ENCODE measurements at regions not wholly inside any gene's neighbourhood (a gene's known extent, or its start where the extent isn't known, plus 50 kb on each side); places are given as distances from the start of the nearest gene placed in this dataset.
"Not testable (repeated sequence)": the region's sequence is repeated elsewhere in the genome, so short reads cannot be mapped to it uniquely, and the experiment has no call there.

DNA sequence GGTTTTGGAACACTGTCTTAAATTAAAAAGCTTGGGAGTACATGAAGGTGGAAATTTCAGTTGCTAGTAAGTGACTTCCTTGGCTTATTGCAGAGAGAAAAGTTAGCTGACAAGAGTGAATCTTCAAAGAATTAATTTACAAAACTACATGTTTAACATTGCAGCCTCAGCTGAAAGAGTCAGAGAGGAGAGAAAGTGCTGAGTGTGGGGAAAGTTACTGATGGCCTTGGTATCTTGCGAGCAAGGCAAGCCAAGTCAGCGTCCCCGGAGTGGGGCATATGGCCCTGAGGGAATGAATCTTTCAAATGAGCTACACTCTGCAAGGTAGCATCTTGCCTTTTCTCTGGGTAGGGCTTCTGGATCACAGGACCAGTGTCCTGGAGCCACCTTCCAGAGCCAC, 131.3 kb downstream of the LPIN1 start:
- no peak for DNase-seq
- in situ Hi-C loops (cut with HindIII; ENCODE audit: low pct_ligation_motif_present, low pct_unique_long_range_greater_than_20kb, low sequenced_read_pairs): no loop called here

GRCh38 chr2:11885253-11885652, 138.8 kb downstream of the LPIN1 start:
- DNase-seq; in situ Hi-C loops (cut with HindIII; ENCODE audit: low pct_ligation_motif_present, low pct_unique_long_range_greater_than_20kb, low sequenced_read_pairs): not testable (repeated sequence)

DNA sequence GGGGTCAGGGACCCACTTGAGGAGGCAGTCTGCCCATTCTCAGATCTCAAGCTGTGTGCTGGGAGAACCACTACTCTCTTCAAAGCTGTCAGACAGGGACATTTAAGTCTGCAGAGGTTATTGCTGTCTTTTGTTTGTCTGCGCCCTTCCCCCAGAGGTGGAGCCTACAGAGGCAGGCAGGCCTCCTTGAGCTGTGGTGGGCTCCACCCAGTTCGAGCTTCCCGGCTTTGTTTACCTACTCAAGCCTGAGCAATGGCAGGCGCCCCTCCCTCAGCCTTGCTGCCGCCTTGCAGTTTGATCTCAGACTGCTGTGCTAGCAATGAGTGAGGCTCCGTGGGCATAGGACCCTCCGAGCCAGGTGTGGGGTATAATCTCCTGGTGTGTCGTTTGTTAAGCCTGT, 140.5 kb downstream of the LPIN1 start:
- in situ Hi-C loops (cut with HindIII; ENCODE audit: low pct_ligation_motif_present, low pct_unique_long_range_greater_than_20kb, low sequenced_read_pairs); DNase-seq: not testable (repeated sequence)

GRCh38 chr2:11889101-11889850, 142.8 kb downstream of the LPIN1 start:
- in situ Hi-C loops (cut with HindIII; ENCODE audit: low pct_ligation_motif_present, low pct_unique_long_range_greater_than_20kb, low sequenced_read_pairs): no loop called here
- no peak for DNase-seq

GRCh38 chr2:11889854-11890253, 143.4 kb downstream of the LPIN1 start:
- in situ Hi-C loops (cut with HindIII; ENCODE audit: low pct_ligation_motif_present, low pct_unique_long_range_greater_than_20kb, low sequenced_read_pairs): no loop called here
- DNase-seq: no peak

DNA sequence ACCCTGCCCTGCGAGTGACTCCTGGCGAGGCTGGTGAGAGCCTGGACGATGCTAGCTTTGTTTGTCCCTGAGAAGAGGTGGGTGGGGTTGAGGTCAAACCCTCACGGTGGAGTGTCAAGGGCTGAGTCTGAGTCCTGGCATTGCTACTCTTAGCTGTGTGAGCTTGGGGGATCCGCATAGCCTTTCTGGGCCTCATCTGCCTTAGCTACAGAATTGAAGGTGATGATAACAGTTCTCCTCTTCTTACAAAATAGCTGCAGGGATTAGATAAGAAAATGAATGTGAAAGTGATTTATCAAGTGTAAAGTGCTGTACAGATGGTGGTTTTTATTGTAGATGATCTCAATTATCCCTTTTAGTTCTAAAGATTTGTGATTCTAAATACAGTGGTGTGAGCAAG, 144.6 kb downstream of the LPIN1 start:
- DNase-seq: no peak
- in situ Hi-C loops (cut with HindIII; ENCODE audit: low pct_ligation_motif_present, low pct_unique_long_range_greater_than_20kb, low sequenced_read_pairs): no loop called here

DNA sequence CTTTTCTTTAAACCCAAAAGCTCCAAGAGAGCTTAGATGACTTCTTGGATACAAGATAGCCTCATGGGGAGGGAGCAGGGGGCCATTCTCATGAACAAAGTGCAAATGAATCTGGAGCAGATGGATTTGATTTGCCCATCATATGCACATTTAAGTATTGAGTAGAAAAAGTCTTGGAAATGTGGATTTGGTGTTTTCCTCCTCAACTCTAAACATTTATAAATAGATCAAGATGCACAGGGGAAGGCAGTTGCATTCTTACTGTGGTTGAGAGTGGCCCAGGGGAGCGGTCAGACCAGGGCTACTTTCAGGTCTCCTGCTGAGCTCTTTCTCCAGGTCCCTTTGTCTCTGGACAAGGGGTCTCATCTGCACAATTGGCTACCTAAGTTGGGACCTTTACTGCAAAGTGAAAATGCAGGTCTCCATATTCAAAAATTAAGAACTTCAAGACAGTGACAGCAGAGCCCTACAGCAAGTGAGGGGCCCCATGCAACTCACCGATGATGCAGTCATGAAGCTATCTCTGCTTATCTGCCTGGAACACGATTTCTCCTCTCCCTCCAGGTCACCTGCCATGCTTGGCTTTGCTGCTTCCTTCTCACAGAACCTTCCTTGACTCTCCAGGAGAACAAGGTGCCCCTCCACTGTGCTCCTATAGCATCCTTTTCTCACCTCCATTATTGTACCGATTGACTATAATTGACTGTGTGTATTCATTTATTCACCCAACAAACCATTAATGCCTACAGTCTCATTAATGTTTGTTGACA, 145.4 kb downstream of the LPIN1 start:
- in situ Hi-C loops (cut with HindIII; ENCODE audit: low pct_ligation_motif_present, low pct_unique_long_range_greater_than_20kb, low sequenced_read_pairs): no loop called here
- no peak for DNase-seq

GRCh38 chr2:11896386-11896785, 150.0 kb downstream of the LPIN1 start:
- in situ Hi-C loops (cut with HindIII; ENCODE audit: low pct_ligation_motif_present, low pct_unique_long_range_greater_than_20kb, low sequenced_read_pairs): no loop called here
- DNase-seq: no peak

GRCh38 chr2:11898576-11898975, 152.1 kb downstream of the LPIN1 start:
- in situ Hi-C loops (cut with HindIII; ENCODE audit: low pct_ligation_motif_present, low pct_unique_long_range_greater_than_20kb, low sequenced_read_pairs): no loop called here
- DNase-seq: no peak

GRCh38 chr2:11899264-11899818, 152.9 kb downstream of the LPIN1 start:
- in situ Hi-C loops (cut with HindIII; ENCODE audit: low pct_ligation_motif_present, low pct_unique_long_range_greater_than_20kb, low sequenced_read_pairs): no loop called here
- no peak for DNase-seq

DNA sequence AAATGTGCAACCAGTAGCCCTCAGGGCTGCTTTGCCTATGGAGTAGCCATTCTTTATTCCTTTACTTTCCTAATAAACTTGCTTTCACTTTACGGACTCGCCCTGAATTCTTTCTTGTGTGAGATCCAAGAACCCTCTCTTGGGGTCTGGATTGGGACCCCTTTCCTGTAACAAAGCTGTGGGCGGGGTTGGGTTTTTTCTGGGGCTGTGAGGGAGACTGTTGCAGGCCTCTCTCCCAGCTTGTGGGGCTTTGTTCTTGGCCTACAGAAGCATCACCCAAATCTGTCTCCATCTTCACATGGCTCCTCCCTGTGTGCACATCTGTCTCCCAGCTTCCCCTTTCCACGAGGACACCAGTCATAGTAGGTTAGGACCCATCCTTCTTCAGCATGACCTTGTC, 154.5 kb downstream of the LPIN1 start:
- DNase-seq; in situ Hi-C loops (cut with HindIII; ENCODE audit: low pct_ligation_motif_present, low pct_unique_long_range_greater_than_20kb, low sequenced_read_pairs): not testable (repeated sequence)

GRCh38 chr2:11901351-11902069, 155.1 kb downstream of the LPIN1 start:
- DNase-seq: no peak
- in situ Hi-C loops (cut with HindIII; ENCODE audit: low pct_ligation_motif_present, low pct_unique_long_range_greater_than_20kb, low sequenced_read_pairs): no loop called here

DNA sequence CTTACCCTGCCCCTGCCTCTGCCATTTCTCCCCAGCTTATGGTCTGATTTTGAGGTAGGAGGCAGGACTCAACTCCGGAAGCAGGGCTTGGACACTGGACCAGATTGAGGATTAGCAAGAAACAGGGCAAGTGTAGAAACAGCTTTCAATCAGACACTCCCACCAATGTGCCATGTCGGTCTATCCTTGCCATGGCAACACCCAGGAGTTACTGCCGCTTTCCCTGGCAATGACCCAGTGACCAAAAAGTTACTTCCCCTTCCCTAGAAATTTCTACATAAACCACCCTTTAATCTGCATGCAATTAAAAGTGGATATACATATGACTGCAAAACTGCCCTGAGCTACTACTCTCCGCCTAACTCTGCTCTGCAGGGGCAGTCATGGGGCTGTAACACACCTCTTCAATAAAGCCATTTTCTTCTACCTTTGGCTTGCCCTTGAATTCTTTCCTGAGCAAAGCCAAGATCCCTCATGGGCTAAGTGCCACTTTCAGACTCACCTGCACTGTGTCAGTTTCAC, 156.7 kb downstream of the LPIN1 start:
- no peak for DNase-seq
- in situ Hi-C loops (cut with HindIII; ENCODE audit: low pct_ligation_motif_present, low pct_unique_long_range_greater_than_20kb, low sequenced_read_pairs): no loop called here

GRCh38 chr2:11904029-11904428, 157.6 kb downstream of the LPIN1 start:
- DNase-seq: no peak
- in situ Hi-C loops (cut with HindIII; ENCODE audit: low pct_ligation_motif_present, low pct_unique_long_range_greater_than_20kb, low sequenced_read_pairs): no loop called here

DNA sequence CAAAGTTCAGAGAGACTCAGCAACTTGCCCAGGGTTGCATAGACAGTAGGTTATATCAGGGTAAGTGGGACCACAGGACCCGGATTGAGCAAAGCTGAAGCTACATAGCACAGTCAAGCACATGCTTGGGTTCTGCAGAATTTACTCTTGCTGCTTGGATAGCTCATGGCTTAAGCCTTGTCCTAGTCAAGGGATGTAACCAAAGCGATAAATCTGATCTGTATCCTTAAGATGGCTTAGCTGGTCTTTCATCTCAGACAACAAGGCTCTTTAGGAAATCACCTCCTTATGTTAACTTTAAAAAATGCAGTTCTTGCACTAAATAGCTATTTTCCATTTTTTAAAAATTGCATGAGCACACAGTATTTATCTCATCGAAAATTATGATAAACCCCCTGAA, 158.5 kb downstream of the LPIN1 start:
- in situ Hi-C loops (cut with HindIII; ENCODE audit: low pct_ligation_motif_present, low pct_unique_long_range_greater_than_20kb, low sequenced_read_pairs): no loop called here
- no peak for DNase-seq

GRCh38 chr2:11907190-11907589, 160.8 kb downstream of the LPIN1 start:
- no peak for DNase-seq
- in situ Hi-C loops (cut with HindIII; ENCODE audit: low pct_ligation_motif_present, low pct_unique_long_range_greater_than_20kb, low sequenced_read_pairs): no loop called here

- in situ Hi-C loops (cut with HindIII; ENCODE audit: low pct_ligation_motif_present, low pct_unique_long_range_greater_than_20kb, low sequenced_read_pairs): no loop called here
- DNase-seq: no peak
Measured at GRCh38 chr2:11910971-11911370, 164.5 kb downstream of the LPIN1 start.

DNA sequence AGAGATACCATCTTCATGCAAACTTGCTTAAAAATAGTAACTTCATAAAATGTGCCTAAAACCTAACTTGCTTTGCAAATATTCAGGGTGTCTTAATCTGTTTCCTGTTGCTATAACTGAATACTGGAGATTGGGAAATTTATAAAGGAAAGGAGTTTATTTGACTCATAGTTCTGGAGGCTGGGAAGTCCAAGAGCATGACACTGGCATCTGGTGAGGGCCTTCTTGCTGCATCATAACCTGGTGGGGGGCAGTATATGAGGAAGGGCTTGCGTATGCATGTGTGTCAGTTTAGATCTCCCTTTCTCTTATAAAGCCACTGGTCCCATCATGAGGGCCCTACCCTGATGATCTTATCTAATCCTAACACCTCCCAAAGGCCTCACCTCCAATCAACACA, 166.5 kb downstream of the LPIN1 start:
- in situ Hi-C loops (cut with HindIII; ENCODE audit: low pct_ligation_motif_present, low pct_unique_long_range_greater_than_20kb, low sequenced_read_pairs): no loop called here
- no peak for DNase-seq

GRCh38 chr2:11914455-11914854, 168.0 kb downstream of the LPIN1 start:
- in situ Hi-C loops (cut with HindIII; ENCODE audit: low pct_ligation_motif_present, low pct_unique_long_range_greater_than_20kb, low sequenced_read_pairs): no loop called here
- DNase-seq: no peak

All from ACHN (cell line).